ENCODE measurements at regions not wholly inside any gene's neighbourhood (a gene's known extent, or its start where the extent isn't known, plus 50 kb on each side); places are given as distances from the start of the nearest gene placed in this dataset.

DNA sequence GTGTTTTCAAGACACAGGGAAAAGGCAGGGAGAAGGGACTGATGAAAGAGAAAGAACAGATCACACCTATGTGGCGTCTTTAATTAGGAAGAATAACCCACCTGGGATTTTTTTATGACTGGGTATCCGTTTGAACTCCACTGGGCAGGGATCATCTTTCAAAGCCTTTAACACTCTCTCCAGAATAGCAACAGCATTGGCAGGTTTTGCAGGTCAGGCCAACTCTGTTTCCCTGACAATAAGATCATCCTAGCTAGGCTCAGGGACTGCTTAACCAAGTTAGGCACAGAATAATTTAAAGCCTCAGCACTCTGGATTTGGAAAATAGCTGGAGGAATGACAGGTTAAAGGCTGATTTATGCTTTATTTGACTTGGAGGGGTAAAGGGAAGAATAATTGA lies 117.6 kb downstream of the SUDS3 start:
- TF ChIP-seq CTCF (IDR thresholded peaks at IDR 0.05) (no peak), EP300 (IDR thresholded peaks at IDR 0.05) (no peak)
